ENCODE measurements at regions not wholly inside any gene's neighbourhood (a gene's known extent, or its start where the extent isn't known, plus 50 kb on each side); places are given as distances from the start of the nearest gene placed in this dataset.
"Not testable (repeated sequence)": the region's sequence is repeated elsewhere in the genome, so short reads cannot be mapped to it uniquely, and the experiment has no call there.

GRCh38 chr1:14366091-14367018 is 232.1 kb upstream of the KAZN start:
- no peak for DNase-seq

- DNase-seq, result no peak
These were observed 231.0 kb upstream of the KAZN start for GRCh38 chr1:14367451-14367850.

- DNase-seq, result no peak
These were observed 228.8 kb upstream of the KAZN start for GRCh38 chr1:14369526-14370213.

GRCh38 chr1:14371771-14372497 is 226.6 kb upstream of the KAZN start:
- no peak for DNase-seq

GRCh38 chr1:14372526-14372925 is 226.0 kb upstream of the KAZN start:
- DNase-seq, result no peak

GRCh38 chr1:14373081-14373758 is 225.3 kb upstream of the KAZN start:
- DNase-seq, result no peak

GRCh38 chr1:14375226-14375625 is 223.3 kb upstream of the KAZN start:
- DNase-seq, result no peak

GRCh38 chr1:14377386-14377785 is 221.1 kb upstream of the KAZN start:
- DNase-seq, result no peak

GRCh38 chr1:14380408-14380807 is 218.1 kb upstream of the KAZN start:
- DNase-seq, result no peak

- DNase-seq, result no peak
These were observed 207.7 kb upstream of the KAZN start for GRCh38 chr1:14390816-14391215.

GRCh38 chr1:14392161-14392858 is 206.2 kb upstream of the KAZN start:
- DNase-seq, result no peak

- no peak for DNase-seq
These were observed 205.6 kb upstream of the KAZN start for GRCh38 chr1:14392859-14393365.

GRCh38 chr1:14396100-14396499 is 202.4 kb upstream of the KAZN start:
- no peak for DNase-seq

GRCh38 chr1:14403961-14404645 is 194.4 kb upstream of the KAZN start:
- DNase-seq, result no peak

- no peak for DNase-seq
These were observed 193.6 kb upstream of the KAZN start for GRCh38 chr1:14404862-14405301.

GRCh38 chr1:14412235-14412634 is 186.2 kb upstream of the KAZN start:
- DNase-seq, result no peak

GRCh38 chr1:14413819-14414490 is 184.5 kb upstream of the KAZN start:
- no peak for DNase-seq

GRCh38 chr1:14415396-14415795 is 183.1 kb upstream of the KAZN start:
- DNase-seq, result no peak

- not testable (repeated sequence) for DNase-seq
These were observed 178.7 kb upstream of the KAZN start for GRCh38 chr1:14419778-14420218.

- DNase-seq, result no peak
These were observed 177.8 kb upstream of the KAZN start for GRCh38 chr1:14420686-14421085.

Data from 8988T (cell line).